B cell (primary cell): ENCODE measurements at regions not wholly inside any gene's neighbourhood (a gene's known extent, or its start where the extent isn't known, plus 50 kb on each side); places are given as distances from the start of the nearest gene placed in this dataset.

ENCODE experiments used
- ATAC-seq: fragments of 200-7000 bp; cut with Tn5 transposase; one replicate; pipeline ENCODE4 v1.10.0; 2021; ENCODE audit warnings: low read depth, mild to moderate bottlenecking, moderate number of reproducible peaks, moderate library complexity
- CTCF ChIA-PET: fragments of 350-600 bp; sonication (Branson Sonifier 250); formaldehyde crosslinking; loops from one replicate; lab custom pipeline; 2021; ENCODE audit warnings: antibody characterized with exemption, inconsistent platforms; lab: Charles Lee
- POLR2A ChIA-PET: fragments of 350-600 bp; sonication (Branson Sonifier 250); formaldehyde crosslinking; loops from one replicate; lab custom pipeline; 2021; ENCODE audit warnings: antibody characterized with exemption; lab: Charles Lee
- DNase-seq: peaks from one replicate; pipeline ENCODE4 v3.0.0; 2013
- H2AFZ ChIP-seq: 2 replicates; pipeline ENCODE4 v1.6.1; 2012; ENCODE audit warnings: mild to moderate bottlenecking, low read depth, low read length; ENCODE audit not compliant: insufficient read depth, poor library complexity, severe bottlenecking
- H3K27ac ChIP-seq, 2 donors: 1 replicate in 1 of 2; 2 replicates in 1 of 2; pipeline ENCODE4 v1.5.1; 2012 to 2013; ENCODE audit warnings: low read length in 2 of 2, mild to moderate bottlenecking in 2 of 2, moderate library complexity in 1 of 2
- H3K27me3 ChIP-seq, 4 experiments: fragments of 200-600 bp in 1 of 4; sonication (generic) in 1 of 4; replicated peaks in 1 of 4; 1 replicate in 2 of 4; 2 replicates in 2 of 4; pipeline versions ENCODE4 v1.6.1 to v1.7.0; 2013 to 2016; ENCODE audit warnings: low read length in 3 of 4, mild to moderate bottlenecking in 2 of 4, mixed read lengths in 1 of 4, moderate library complexity in 1 of 4; ENCODE audit not compliant: insufficient read depth in 4 of 4, control insufficient read depth in 3 of 4; ENCODE audit errors: control extremely low read depth in 1 of 4
- H3K36me3 ChIP-seq, 2 experiments: replicated peaks in 1 of 2; 1 replicate in 1 of 2; 2 replicates in 1 of 2; pipeline versions ENCODE4 v1.6.1 to v1.7.1; 2013; ENCODE audit warnings: low read length in 1 of 2; ENCODE audit not compliant: insufficient read depth in 2 of 2, control insufficient read depth in 1 of 2; ENCODE audit errors: control extremely low read depth in 1 of 2, extremely low read depth in 1 of 2
- H3K4me1 ChIP-seq, 2 donors: fragments of 200-600 bp in 1 of 2; sonication (generic) in 1 of 2; 1 replicate in 1 of 2; 2 replicates in 1 of 2; pipeline versions ENCODE4 v1.5.1 to v1.6.1; 2013 to 2017; ENCODE audit warnings: low read length in 2 of 2; ENCODE audit not compliant: control insufficient read depth in 2 of 2, insufficient read depth in 2 of 2
- H3K4me2 ChIP-seq: replicated peaks from 2 replicates; pipeline ENCODE3; 2012; ENCODE audit warnings: mild to moderate bottlenecking, low read depth, low read length; ENCODE audit not compliant: poor library complexity, severe bottlenecking
- H3K4me3 ChIP-seq, 5 experiments: fragments of 200-600 bp in 1 of 5; sonication (generic) in 1 of 5; 1 replicate in 3 of 5; 2 replicates in 2 of 5; pipeline versions ENCODE4 v1.5.1 to v1.7.0; 2011 to 2016; ENCODE audit warnings: low read length in 4 of 5, mild to moderate bottlenecking in 4 of 5, low read depth in 2 of 5, control low read depth in 1 of 5, moderate library complexity in 1 of 5; ENCODE audit not compliant: insufficient read depth in 1 of 5; ENCODE audit errors: control extremely low read depth in 1 of 5, extremely low read depth in 1 of 5
- H3K79me2 ChIP-seq: fragments of 200-600 bp; sonication (generic); one replicate; pipeline ENCODE4 v1.6.0; 2016; ENCODE audit warnings: low read length; ENCODE audit not compliant: control insufficient read depth, insufficient read depth
- H3K9ac ChIP-seq: fragments of 200-600 bp; sonication (generic); 2 replicates; pipeline ENCODE4 v1.6.1; 2017; ENCODE audit warnings: mild to moderate bottlenecking, low read length, moderate library complexity
- H3K9me3 ChIP-seq, 3 donors: one replicate each; pipeline versions ENCODE4 v1.6.1 to v1.7.1; 2013; ENCODE audit warnings: low read length in 2 of 3; ENCODE audit not compliant: control insufficient read depth in 2 of 3, insufficient read depth in 1 of 3; ENCODE audit errors: control extremely low read depth in 1 of 3
- H4K20me1 ChIP-seq: 2 replicates; pipeline ENCODE4 v1.6.0; 2012; ENCODE audit warnings: mild to moderate bottlenecking, low read length; ENCODE audit not compliant: insufficient read depth, control insufficient read depth, poor library complexity, severe bottlenecking
- H3K27ac Mint-ChIP-seq: one replicate; pipeline ENCODE4 v1.8.0; 2021; ENCODE audit warnings: mixed read lengths
- H3K27me3 Mint-ChIP-seq: one replicate; pipeline ENCODE4 v1.8.0; 2021; ENCODE audit warnings: mixed read lengths
- H3K4me1 Mint-ChIP-seq: one replicate; pipeline ENCODE4 v1.8.0; 2021; ENCODE audit warnings: mixed read lengths
- H3K4me3 Mint-ChIP-seq: one replicate; pipeline ENCODE4 v1.8.0; 2021; ENCODE audit warnings: mixed read lengths
- H3K9me3 Mint-ChIP-seq: one replicate; pipeline ENCODE4 v1.8.0; 2022; ENCODE audit warnings: mixed read lengths; ENCODE audit not compliant: insufficient read depth
- EZH2 ChIP-seq: IDR thresholded peaks from 2 replicates; pipeline ENCODE4 v1.6.1; 2012; ENCODE audit warnings: borderline replicate concordance, low read depth, mild to moderate bottlenecking, moderate library complexity, low read length; ENCODE audit not compliant: insufficient read depth, poor library complexity, severe bottlenecking
- WGBS: methylation state at CpG from one replicate; pipeline ENCODE4 v1.1.5; 2013; ENCODE audit warnings: missing lambda C conversion rate; ENCODE audit not compliant: insufficient coverage; 5-methylcytosine and 5-hydroxymethylcytosine counted together
- intact Hi-C: fragments of 100-400 bp; cut with micrococcal nuclease; formaldehyde crosslinking; loops from one replicate; pipeline ENCODE4 v1.10.0; 2022
- TF ChIP-seq, protein P1 (sequence below): fragments of 200-600 bp; IDR thresholded peaks from one replicate; pipeline ENCODE4 v1.8.0; 2022; ENCODE audit warnings: antibody characterized with exemption, mild to moderate bottlenecking

DNA sequence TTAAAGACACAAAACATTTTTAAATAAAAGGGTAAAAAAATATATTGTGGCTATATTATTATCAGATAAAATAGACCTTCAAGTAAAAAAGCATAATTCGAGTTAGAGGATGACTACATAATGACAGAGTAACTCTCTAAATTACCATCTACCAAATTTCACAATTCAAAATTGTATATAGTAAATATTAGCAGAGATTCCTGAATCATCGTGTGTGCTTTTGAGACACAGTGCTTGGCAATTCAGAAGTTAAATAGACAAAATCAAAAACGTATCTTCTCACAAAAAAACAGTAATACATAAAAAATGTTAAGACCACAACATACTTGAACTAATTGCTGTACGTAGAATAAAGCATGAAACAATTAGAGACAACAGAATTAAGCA is 110.4 kb downstream of the AHR start:
- no peaks in the 10 kb centered on the region for H3K27me3 Mint-ChIP-seq

DNA sequence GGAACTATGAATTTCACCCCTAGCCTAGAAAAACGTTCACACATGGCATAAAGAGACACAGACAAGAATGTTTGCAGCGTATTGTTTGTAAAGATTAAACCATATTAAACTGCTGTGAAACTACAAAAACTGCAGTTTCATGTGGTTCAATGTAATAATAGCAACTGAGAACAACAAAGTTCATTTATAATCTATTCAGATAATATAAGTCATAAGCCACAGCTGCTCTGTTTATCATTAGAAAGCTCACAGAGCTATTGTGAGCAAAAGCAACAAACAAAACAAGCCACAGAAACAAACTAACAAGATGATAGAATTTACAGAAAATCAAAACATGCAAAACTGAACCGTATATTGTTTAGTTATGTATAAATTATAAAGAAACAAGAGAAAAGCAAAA is 113.5 kb downstream of the AHR start:
- H3K4me1 Mint-ChIP-seq = no peaks in the 10 kb centered on the region
- Histone ChIP-seq H3K4me2 (no peak overlapping the region), H3K27ac (no peak overlapping the region), H3K27me3 (no peaks in the 10 kb centered on the region), H4K20me1 (no peaks in the 10 kb centered on the region), H3K36me3 (no peaks in the 10 kb centered on the region), H3K4me1 (no peaks in the 10 kb centered on the region), H3K9me3 (no peaks in the 10 kb centered on the region), H3K9ac (no peak overlapping the region), H2AFZ (no peak overlapping the region), H3K4me3 (no peak overlapping the region), H3K79me2 (no peaks in the 10 kb centered on the region)
- no peak for TF ChIP-seq EZH2
- TF ChIP-seq, protein P1, sequence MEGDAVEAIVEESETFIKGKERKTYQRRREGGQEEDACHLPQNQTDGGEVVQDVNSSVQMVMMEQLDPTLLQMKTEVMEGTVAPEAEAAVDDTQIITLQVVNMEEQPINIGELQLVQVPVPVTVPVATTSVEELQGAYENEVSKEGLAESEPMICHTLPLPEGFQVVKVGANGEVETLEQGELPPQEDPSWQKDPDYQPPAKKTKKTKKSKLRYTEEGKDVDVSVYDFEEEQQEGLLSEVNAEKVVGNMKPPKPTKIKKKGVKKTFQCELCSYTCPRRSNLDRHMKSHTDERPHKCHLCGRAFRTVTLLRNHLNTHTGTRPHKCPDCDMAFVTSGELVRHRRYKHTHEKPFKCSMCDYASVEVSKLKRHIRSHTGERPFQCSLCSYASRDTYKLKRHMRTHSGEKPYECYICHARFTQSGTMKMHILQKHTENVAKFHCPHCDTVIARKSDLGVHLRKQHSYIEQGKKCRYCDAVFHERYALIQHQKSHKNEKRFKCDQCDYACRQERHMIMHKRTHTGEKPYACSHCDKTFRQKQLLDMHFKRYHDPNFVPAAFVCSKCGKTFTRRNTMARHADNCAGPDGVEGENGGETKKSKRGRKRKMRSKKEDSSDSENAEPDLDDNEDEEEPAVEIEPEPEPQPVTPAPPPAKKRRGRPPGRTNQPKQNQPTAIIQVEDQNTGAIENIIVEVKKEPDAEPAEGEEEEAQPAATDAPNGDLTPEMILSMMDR = no peak
- no peaks in the 10 kb centered on the region for H3K27me3 Mint-ChIP-seq
- ATAC-seq = no peak
- no peak for DNase-seq
- no CpG with 5 or more reads among the region's 3 CpGs for WGBS
- H3K4me3 Mint-ChIP-seq = no peak overlapping the region
- H3K9me3 Mint-ChIP-seq = no peaks in the 10 kb centered on the region
- ChIA-PET POLR2A (no interaction called here), CTCF (no interaction called here)
- H3K27ac Mint-ChIP-seq = no peak overlapping the region
- intact Hi-C loops = no loop called here

More for the DNA sequence above, 110.4 kb downstream of the AHR start:
- ATAC-seq (no peak), DNase-seq (no peak)
- Histone ChIP-seq H3K4me3 (no peak overlapping the region), H3K9me3 (no peaks in the 10 kb centered on the region), H3K79me2 (no peaks in the 10 kb centered on the region), H3K27me3 (no peaks in the 10 kb centered on the region), H3K4me1 (no peaks in the 10 kb centered on the region), H4K20me1 (no peaks in the 10 kb centered on the region), H3K4me2 (no peak overlapping the region), H3K9ac (no peak overlapping the region), H2AFZ (no peak overlapping the region), H3K36me3 (no peaks in the 10 kb centered on the region), H3K27ac (no peak overlapping the region)
- POLR2A ChIA-PET = no interaction called here
- Mint-ChIP-seq H3K4me1 (no peaks in the 10 kb centered on the region), H3K4me3 (no peak overlapping the region), H3K9me3 (no peaks in the 10 kb centered on the region), H3K27ac (no peak overlapping the region)
- CTCF ChIA-PET = interaction anchor here (0.6 kb wide), 1 partner anchor 570 kb away, joined by 3 read pairs; no protein-coding TSS in a partner anchor
- no peak for TF ChIP-seq EZH2
- TF ChIP-seq, protein P1 = no peak
- WGBS = no CpG with 5 or more reads among the region's 4 CpGs
- intact Hi-C loops = no loop called here
